IMR-90 (cell line): ENCODE measurements at regions not wholly inside any gene's neighbourhood (a gene's known extent, or its start where the extent isn't known, plus 50 kb on each side); places are given as distances from the start of the nearest gene placed in this dataset.

Experiments used
- ATAC-seq: fragments of 200-7000 bp; cut with Tn5 transposase; 2 replicates; pipeline ENCODE4 v1.9.1; 2020; ENCODE audit warnings: low read depth, mild to moderate bottlenecking, moderate library complexity
- BruUV-seq: library from RNA; stranded (reverse); fragments of 400-500 nt; replicated peaks from 2 replicates; lab custom pipeline; 2021; lab: Mats Ljungman, UMichigan
- CTCF ChIA-PET: fragments of 300-600 bp; formaldehyde crosslinking; extraction: SDS; loops from one replicate; lab custom pipeline; 2021; ENCODE audit warnings: antibody characterized with exemption; lab: Yijun Ruan, JAX
- POLR2A ChIA-PET: fragments of 300-600 bp; sonication (Branson Sonifier 250); formaldehyde crosslinking; loops from one replicate; lab custom pipeline; 2022; ENCODE audit warnings: antibody characterized with exemption; ENCODE audit not compliant: unreplicated experiment; lab: Charles Lee
- DNase-seq: peaks from one replicate; pipeline ENCODE4 v3.0.0; 2013
- H2AFZ ChIP-seq: replicated peaks from 2 replicates; pipeline ENCODE3; 2013; ENCODE audit warnings: low read length, mild to moderate bottlenecking; ENCODE audit not compliant: poor library complexity
- H2AK5ac ChIP-seq: 2 replicates; pipeline ENCODE4 v1.6.1; 2013; ENCODE audit warnings: low read depth, low read length, inconsistent platforms
- H2AK9ac ChIP-seq: replicated peaks from 2 replicates; pipeline ENCODE3; 2013; ENCODE audit warnings: mild to moderate bottlenecking, low read depth, low read length, moderate library complexity; ENCODE audit not compliant: poor library complexity
- H2BK120ac ChIP-seq: 2 replicates; pipeline ENCODE4 v1.6.1; 2013; ENCODE audit warnings: low read depth, low read length, inconsistent platforms
- H2BK15ac ChIP-seq: 3 replicates; pipeline ENCODE4 v1.6.1; 2013; ENCODE audit warnings: low read depth, low read length, inconsistent platforms
- H2BK20ac ChIP-seq: 2 replicates; pipeline ENCODE4 v1.6.1; 2013; ENCODE audit warnings: low read depth, mild to moderate bottlenecking, inconsistent platforms, low read length, moderate library complexity
- H2BK5ac ChIP-seq: 2 replicates; pipeline ENCODE4 v1.6.1; 2013; ENCODE audit warnings: mild to moderate bottlenecking, low read depth, low read length, inconsistent platforms; ENCODE audit not compliant: poor library complexity, severe bottlenecking
- H3K14ac ChIP-seq: replicated peaks from 2 replicates; pipeline ENCODE4 v1.6.1; 2013; ENCODE audit warnings: low read depth, low read length, inconsistent platforms
- H3K18ac ChIP-seq: 2 replicates; pipeline ENCODE4 v1.6.1; 2013; ENCODE audit warnings: low read depth, low read length, control low read depth
- H3K23ac ChIP-seq: 2 replicates; pipeline ENCODE4 v1.6.1; 2013; ENCODE audit warnings: low read depth, low read length, inconsistent platforms
- H3K27ac ChIP-seq: 2 replicates; pipeline ENCODE4 v1.5.1; 2013; ENCODE audit warnings: mild to moderate bottlenecking, control low read depth, low read length; ENCODE audit not compliant: insufficient read depth
- H3K27me3 ChIP-seq: 2 replicates; pipeline ENCODE4 v1.6.1; 2013; ENCODE audit warnings: low read length; ENCODE audit not compliant: control insufficient read depth, insufficient read depth
- H3K36me3 ChIP-seq: 2 replicates; pipeline ENCODE4 v1.6.1; 2013; ENCODE audit warnings: low read length, mixed read lengths; ENCODE audit not compliant: control insufficient read depth, insufficient read depth
- H3K4ac ChIP-seq: 2 replicates; pipeline ENCODE4 v1.6.1; 2013; ENCODE audit warnings: low read depth, low read length, inconsistent platforms
- H3K4me1 ChIP-seq: 2 replicates; pipeline ENCODE4 v1.6.1; 2013; ENCODE audit warnings: low read length, mixed read lengths; ENCODE audit not compliant: control insufficient read depth, insufficient read depth
- H3K4me2 ChIP-seq: 2 replicates; pipeline ENCODE4 v1.6.1; 2013; ENCODE audit warnings: low read depth, mild to moderate bottlenecking, control low read depth, low read length, moderate library complexity
- H3K4me3 ChIP-seq: 2 replicates; pipeline ENCODE4 v1.5.1; 2013; ENCODE audit warnings: low read depth, mild to moderate bottlenecking, control low read depth, low read length, moderate library complexity; ENCODE audit not compliant: insufficient read depth
- H3K56ac ChIP-seq: 2 replicates; pipeline ENCODE4 v1.6.1; 2013; ENCODE audit warnings: low read length, inconsistent platforms; ENCODE audit not compliant: insufficient read depth; ENCODE audit errors: extremely low read depth
- H3K79me1 ChIP-seq, 2 experiments: 2 replicates each; pipeline ENCODE4 v1.6.1; 2013; ENCODE audit warnings: low read length in 2 of 2, inconsistent platforms in 1 of 2, low read depth in 1 of 2
- H3K9ac ChIP-seq: 2 replicates; pipeline ENCODE4 v1.6.1; 2013; ENCODE audit warnings: low read depth, low read length, control low read depth
- H3K9me1 ChIP-seq: 2 replicates; pipeline ENCODE4 v1.6.1; 2013; ENCODE audit warnings: low read length, inconsistent platforms; ENCODE audit not compliant: insufficient read depth
- H3K9me3 ChIP-seq: 2 replicates; pipeline ENCODE4 v1.6.1; 2013; ENCODE audit warnings: low read length; ENCODE audit not compliant: control insufficient read depth, insufficient read depth
- H4K20me1 ChIP-seq: 2 replicates; pipeline ENCODE4 v1.6.1; 2013; ENCODE audit warnings: low read length, inconsistent platforms; ENCODE audit not compliant: insufficient read depth
- H4K5ac ChIP-seq: 2 replicates; pipeline ENCODE4 v1.6.1; 2013; ENCODE audit warnings: mild to moderate bottlenecking, low read depth, low read length, control low read depth
- H4K8ac ChIP-seq, 2 experiments: 2 replicates each; pipeline ENCODE4 v1.6.1; 2013; ENCODE audit warnings: low read depth in 2 of 2, low read length in 2 of 2, control low read depth in 1 of 2, inconsistent platforms in 1 of 2
- H4K91ac ChIP-seq: 2 replicates; pipeline ENCODE4 v1.6.1; 2013; ENCODE audit warnings: low read depth, low read length, inconsistent platforms; ENCODE audit not compliant: insufficient read depth
- CEBPB ChIP-seq: IDR thresholded peaks from 2 replicates; pipeline ENCODE4 v1.6.1; 2012; ENCODE audit warnings: low read depth, low read length, improper control_type of control experiment
- ELK1 ChIP-seq: fragments of 150-350 bp; IDR thresholded peaks from 2 replicates; pipeline ENCODE4 v1.6.1; 2016; ENCODE audit warnings: low read depth, mild to moderate bottlenecking, low read length, moderate library complexity, borderline replicate concordance
- FOS ChIP-seq: fragments of 150-350 bp; IDR thresholded peaks from 2 replicates; pipeline ENCODE4 v1.6.1; 2016; ENCODE audit warnings: low read depth, low read length
- MAFK ChIP-seq: IDR thresholded peaks from 2 replicates; pipeline ENCODE4 v1.6.1; 2012; ENCODE audit warnings: low read depth, low read length, improper control_type of control experiment
- MAZ ChIP-seq: IDR thresholded peaks from 2 replicates; pipeline ENCODE4 v1.6.1; 2012; ENCODE audit warnings: low read depth, mild to moderate bottlenecking, low read length, improper control_type of control experiment, moderate library complexity, borderline replicate concordance
- MXI1 ChIP-seq: IDR thresholded peaks from 2 replicates; pipeline ENCODE4 v1.6.1; 2012; ENCODE audit warnings: low read depth, mild to moderate bottlenecking, low read length, moderate library complexity, borderline replicate concordance
- POLR2A ChIP-seq: IDR thresholded peaks from 2 replicates; pipeline ENCODE4 v1.6.1; 2012; ENCODE audit warnings: mild to moderate bottlenecking, low read depth, low read length
- RCOR1 ChIP-seq: IDR thresholded peaks from 2 replicates; pipeline ENCODE4 v1.6.1; 2012; ENCODE audit warnings: mild to moderate bottlenecking, low read length, improper control_type of control experiment; ENCODE audit not compliant: insufficient replicate concordance
- RFX5 ChIP-seq: IDR thresholded peaks from 2 replicates; pipeline ENCODE4 v1.8.0; 2012; ENCODE audit warnings: low read depth, mild to moderate bottlenecking, low read length, moderate library complexity
- SMC3 ChIP-seq: fragments of 150-350 bp; IDR thresholded peaks from 2 replicates; pipeline ENCODE4 v1.6.1; 2016; ENCODE audit warnings: low read depth, mild to moderate bottlenecking, antibody characterized with exemption, low read length, moderate library complexity
- WGBS, 2 experiments: methylation state at CpG; one replicate each; pipeline versions ENCODE4 v1.1.5 to v1.1.7; 2013; ENCODE audit warnings: missing lambda C conversion rate in 2 of 2; ENCODE audit not compliant: insufficient read length in 1 of 2; ENCODE audit errors: extremely low coverage in 2 of 2; 5-methylcytosine and 5-hydroxymethylcytosine counted together
- dilution Hi-C: fragments of 300-500 bp; cut with HindIII; formaldehyde crosslinking; loops from one replicate; pipeline ENCODE4 v1.14.3; 2018; ENCODE audit warnings: low sequenced_read_pairs; ENCODE audit not compliant: unreplicated experiment
- in situ Hi-C: fragments of 300-500 bp; cut with MboI; formaldehyde crosslinking; loops from 3 replicates; pipeline ENCODE4 v1.14.3; 2019; ENCODE audit warnings: low sequenced_read_pairs, inconsistent platforms, mixed read lengths
- intact Hi-C: fragments of 100-400 bp; cut with micrococcal nuclease; formaldehyde crosslinking; loops from 2 replicates; pipeline ENCODE4 v1.10.0; 2022

- H4K91ac ChIP-seq: no peak overlapping the region
- no peaks in the 10 kb centered on the region for H3K4me1 ChIP-seq
- no peak overlapping the region for H3K18ac ChIP-seq
- H3K9me3 ChIP-seq: peaks cover 30% of the 10 kb centered on the region
- no peak overlapping the region for H4K5ac ChIP-seq
- intact Hi-C loops: no loop called here
- H3K4me3 ChIP-seq: no peak overlapping the region
- no peaks in the 10 kb centered on the region for H3K79me1 ChIP-seq
- H3K4me2 ChIP-seq: no peak overlapping the region
- no peak overlapping the region for H2AK5ac ChIP-seq
- dilution Hi-C loops: no loop called here
- no peak for DNase-seq
- no peak overlapping the region for H3K27ac ChIP-seq
- no peak overlapping the region for H3K56ac ChIP-seq
- CTCF ChIA-PET: no interaction called here
- no TSS peak for BruUV-seq
- H3K9ac ChIP-seq: no peak overlapping the region
- H2BK5ac ChIP-seq: no peak overlapping the region
- in situ Hi-C loops: no loop called here
- no peak overlapping the region for H3K23ac ChIP-seq
- H4K20me1 ChIP-seq: no peaks in the 10 kb centered on the region
- no peaks in the 10 kb centered on the region for H3K9me1 ChIP-seq
- TF ChIP-seq RCOR1 (no peak), FOS (no peak), POLR2A (no peak), RFX5 (no peak), SMC3 (no peak), MXI1 (no peak), ELK1 (no peak), MAZ (no peak), MAFK (no peak), CEBPB (no peak)
- H3K14ac ChIP-seq: no peak overlapping the region
- no peak for ATAC-seq
- no peak overlapping the region for H4K8ac ChIP-seq
- no peak overlapping the region for H2BK15ac ChIP-seq
- WGBS, 2 experiments: 86% methylated on average over 8 of the region's 17 CpGs; no CpG with 5 or more reads in 1 of the 2 experiments
- POLR2A ChIA-PET: no interaction called here
- H2BK120ac ChIP-seq: no peak overlapping the region
- no peak overlapping the region for H2AFZ ChIP-seq
- H3K4ac ChIP-seq: no peak overlapping the region
- no peaks in the 10 kb centered on the region for H3K27me3 ChIP-seq
- no peak overlapping the region for H2AK9ac ChIP-seq
- H3K36me3 ChIP-seq: no peaks in the 10 kb centered on the region
- H2BK20ac ChIP-seq: no peak overlapping the region
Measured at GRCh38 chr6:170074907-170075306, 216.0 kb downstream of the DLL1 start.
